GM10266 (cell line): ENCODE measurements at regions not wholly inside any gene's neighbourhood (a gene's known extent, or its start where the extent isn't known, plus 50 kb on each side); places are given as distances from the start of the nearest gene placed in this dataset.
"Not testable (repeated sequence)": the region's sequence is repeated elsewhere in the genome, so short reads cannot be mapped to it uniquely, and the experiment has no call there.

Experiments used
- DNase-seq: peaks from one replicate; pipeline ENCODE4 v3.0.0; 2012; ENCODE audit errors: extremely low spot score
- TF ChIP-seq, protein P1 (sequence below): IDR thresholded peaks from 2 replicates; pipeline ENCODE4 v1.5.1; 2012; ENCODE audit warnings: mild to moderate bottlenecking, low read depth; ENCODE audit not compliant: control insufficient read depth, insufficient read depth; ENCODE audit errors: missing control alignments

DNA sequence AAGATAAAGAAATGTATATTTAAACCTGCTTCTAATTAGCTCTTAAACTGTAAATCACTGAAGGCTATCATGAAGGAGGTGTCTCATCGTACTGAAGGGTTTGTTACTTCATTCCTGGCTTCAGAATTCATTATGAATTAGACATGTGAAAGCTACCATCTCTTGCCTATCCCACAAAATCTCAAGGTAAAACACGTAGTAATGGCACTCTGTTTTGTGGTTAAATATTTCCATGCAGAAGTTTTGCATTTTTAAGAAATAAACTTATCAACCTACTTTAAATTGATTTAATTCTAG lies 490.7 kb upstream of the NUDT12 start:
- DNase-seq = no peak
- TF ChIP-seq, protein P1, sequence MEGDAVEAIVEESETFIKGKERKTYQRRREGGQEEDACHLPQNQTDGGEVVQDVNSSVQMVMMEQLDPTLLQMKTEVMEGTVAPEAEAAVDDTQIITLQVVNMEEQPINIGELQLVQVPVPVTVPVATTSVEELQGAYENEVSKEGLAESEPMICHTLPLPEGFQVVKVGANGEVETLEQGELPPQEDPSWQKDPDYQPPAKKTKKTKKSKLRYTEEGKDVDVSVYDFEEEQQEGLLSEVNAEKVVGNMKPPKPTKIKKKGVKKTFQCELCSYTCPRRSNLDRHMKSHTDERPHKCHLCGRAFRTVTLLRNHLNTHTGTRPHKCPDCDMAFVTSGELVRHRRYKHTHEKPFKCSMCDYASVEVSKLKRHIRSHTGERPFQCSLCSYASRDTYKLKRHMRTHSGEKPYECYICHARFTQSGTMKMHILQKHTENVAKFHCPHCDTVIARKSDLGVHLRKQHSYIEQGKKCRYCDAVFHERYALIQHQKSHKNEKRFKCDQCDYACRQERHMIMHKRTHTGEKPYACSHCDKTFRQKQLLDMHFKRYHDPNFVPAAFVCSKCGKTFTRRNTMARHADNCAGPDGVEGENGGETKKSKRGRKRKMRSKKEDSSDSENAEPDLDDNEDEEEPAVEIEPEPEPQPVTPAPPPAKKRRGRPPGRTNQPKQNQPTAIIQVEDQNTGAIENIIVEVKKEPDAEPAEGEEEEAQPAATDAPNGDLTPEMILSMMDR = no peak

DNA sequence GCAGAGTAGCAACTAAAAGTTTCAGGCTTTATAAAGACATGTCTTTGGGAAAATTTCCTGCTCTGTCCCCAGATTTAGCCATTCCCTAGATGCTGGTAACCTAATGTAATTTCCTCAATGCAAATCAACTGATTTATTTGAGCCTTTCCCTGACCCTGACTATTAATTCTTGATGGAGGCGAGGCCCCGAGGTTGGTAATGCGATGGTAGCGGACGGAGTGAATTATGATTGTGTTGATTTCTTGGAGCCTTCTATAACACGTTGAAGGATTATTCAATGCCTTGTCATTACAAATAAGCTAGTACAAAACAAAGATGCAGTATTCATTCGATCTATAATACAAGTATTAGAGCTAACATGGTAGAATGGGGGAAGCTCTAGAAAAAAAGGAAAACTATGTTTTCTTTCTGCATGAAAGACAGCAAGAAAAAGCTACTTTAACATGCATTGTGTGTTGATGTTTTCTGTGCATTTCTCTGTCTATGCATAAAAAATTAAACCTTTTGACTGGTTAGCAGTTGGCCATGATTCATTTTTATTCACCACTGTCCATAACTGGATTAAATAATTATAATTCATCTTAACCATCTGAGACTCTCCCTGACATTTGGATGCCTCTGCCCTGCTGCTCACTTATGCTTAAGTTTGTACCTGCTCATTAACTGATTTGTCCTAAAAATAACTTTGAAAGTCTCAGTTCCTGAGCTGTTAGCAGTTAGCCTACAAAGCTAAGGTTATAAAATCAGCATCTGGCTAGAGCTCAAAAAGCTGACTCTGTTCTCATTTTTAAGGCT lies 490.2 kb upstream of the NUDT12 start:
- no peak for DNase-seq
- TF ChIP-seq, protein P1 = no peak

DNA sequence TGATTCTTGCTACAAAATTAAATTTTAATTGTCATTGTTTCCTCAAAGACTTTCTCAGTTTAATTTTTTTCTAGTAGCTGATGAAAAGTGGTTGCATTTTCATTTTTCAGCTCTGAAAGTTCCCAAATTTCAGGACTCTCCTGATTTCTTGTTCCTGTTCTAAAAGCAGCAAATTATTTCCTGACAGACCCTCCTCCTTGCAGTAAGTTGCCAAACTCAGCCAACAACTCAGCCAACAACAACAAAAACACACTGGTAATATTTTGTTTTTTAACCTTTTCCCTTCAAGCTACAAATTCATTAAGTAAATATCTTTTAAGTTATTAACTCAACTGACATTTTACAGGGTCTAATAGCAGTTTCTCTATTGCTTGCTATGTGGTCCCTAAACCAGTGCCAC lies 487.8 kb upstream of the NUDT12 start:
- no peak for DNase-seq

DNA sequence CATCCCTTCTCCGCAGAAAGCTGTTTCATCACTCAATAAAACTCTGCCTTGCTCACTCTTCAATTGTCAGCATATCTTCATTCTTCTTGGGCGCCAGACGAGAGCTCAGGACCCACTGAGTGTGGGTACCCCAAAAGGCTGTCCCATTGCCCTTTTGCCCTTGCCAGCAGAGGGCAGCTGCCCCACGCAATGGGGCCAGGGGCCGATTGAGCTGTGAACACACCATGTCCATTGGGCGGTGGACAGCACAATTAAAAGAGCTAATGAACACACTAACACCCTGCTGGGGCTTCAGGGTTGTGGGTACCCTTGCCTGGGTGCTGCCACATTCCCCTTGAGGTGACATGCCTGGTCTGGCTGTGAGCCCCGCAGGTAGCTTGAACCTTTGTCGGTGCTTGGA lies 487.2 kb upstream of the NUDT12 start:
- DNase-seq = no peak
- TF ChIP-seq, protein P1 = no peak

More for the DNA sequence above, 487.8 kb upstream of the NUDT12 start:
- TF ChIP-seq, protein P1 = no peak

DNA sequence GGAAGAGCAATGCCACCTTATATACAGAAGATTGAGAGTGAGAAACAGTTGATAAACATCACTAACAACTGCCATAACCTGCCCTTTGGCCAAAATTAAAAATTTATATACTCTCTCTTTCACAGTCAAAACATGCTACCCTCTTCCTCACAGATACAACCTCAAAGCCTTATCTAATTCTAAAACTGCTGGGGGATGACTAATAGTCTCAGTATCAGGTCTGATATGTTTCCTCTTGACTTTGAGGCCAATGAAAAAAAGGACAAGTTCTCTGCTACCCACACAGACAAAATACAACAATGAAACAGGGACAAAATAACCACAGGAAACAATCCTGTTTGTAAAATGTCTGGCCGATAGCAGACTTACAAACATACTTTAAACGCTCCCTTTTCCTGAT lies 485.6 kb upstream of the NUDT12 start:
- peak; percentile 7 for DNase-seq
- TF ChIP-seq, protein P1 = no peak

DNA sequence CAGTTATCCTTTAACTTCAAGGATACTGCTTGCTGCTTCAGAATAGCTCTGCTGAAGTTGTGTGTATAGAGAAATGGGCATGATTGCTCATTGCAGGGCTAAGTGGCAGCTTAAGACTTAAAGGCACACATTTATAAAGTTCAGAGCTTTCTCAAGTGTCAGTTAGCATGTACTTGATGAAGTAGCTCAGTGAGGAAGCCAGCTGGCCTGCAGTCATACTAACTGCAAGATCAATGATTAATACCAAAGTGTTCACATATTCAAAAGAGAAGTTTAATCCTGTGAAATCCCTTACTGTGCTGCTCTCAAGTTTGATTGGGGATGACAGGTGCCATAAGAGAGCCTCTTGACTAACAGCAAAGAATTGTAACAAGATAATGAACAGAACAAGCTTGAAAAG lies 483.4 kb upstream of the NUDT12 start:
- no peak for DNase-seq
- TF ChIP-seq, protein P1 = no peak

DNA sequence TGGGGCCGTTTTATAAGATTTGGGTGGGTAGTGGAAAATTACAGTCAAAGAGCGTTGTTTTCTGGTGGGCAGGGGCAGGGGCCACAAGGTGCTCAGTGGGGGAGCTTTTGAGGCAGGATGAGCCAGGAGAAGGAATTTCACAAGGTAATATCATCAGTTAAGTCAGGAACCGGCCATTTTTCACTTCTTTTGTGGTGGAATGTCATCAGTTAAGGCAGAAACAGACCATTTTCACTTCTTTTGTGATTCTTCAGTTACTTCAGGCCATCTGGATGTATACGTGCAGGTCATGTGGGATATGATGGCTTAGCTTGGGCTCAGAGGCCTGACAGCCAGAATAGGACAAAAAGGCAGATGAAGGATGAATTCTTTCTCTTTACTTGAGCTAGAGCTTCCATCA lies 477.3 kb upstream of the NUDT12 start:
- DNase-seq = not testable (repeated sequence)

DNA sequence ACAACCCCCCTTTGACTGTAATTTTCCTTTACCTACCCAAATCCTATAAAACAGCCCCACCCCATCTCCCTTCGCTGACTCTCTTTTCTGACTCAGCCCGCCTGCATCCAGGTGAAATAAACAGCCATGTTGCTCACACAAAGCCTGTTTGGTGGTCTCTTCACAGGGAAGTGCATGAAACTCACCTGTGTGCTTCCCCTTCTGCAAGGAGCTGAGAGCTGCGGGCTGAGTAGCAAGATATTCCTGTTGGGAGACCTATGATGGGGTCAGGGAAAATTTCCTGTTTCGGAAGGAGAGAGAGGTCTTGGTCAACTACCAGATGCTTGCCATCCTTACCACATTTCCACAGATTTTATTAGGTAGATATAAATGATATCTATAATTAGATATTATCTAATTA lies 474.5 kb upstream of the NUDT12 start:
- DNase-seq = not testable (repeated sequence)

DNA sequence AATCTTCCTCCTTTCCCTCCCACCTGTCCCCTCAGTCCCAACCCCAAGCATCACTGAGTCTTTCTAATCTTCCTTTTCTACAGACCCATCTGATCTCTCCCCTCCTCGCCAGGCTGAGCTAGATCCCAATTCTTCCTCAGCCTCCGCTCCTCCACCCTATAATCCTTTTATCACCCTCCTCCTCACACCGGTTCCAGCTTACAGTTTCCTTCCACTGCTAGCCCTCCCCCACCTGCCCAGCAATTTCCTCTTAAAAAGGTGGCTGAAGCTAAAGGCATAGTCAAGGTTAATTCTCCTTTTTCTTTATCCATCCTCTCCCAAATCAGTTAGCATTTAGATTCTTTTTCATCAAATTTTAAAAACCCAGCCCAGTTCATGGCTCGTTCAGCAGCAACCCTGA lies 470.6 kb upstream of the NUDT12 start:
- not testable (repeated sequence) for DNase-seq
